CD4-positive, alpha-beta memory T cell (primary cell): ENCODE measurements at regions not wholly inside any gene's neighbourhood (a gene's known extent, or its start where the extent isn't known, plus 50 kb on each side); places are given as distances from the start of the nearest gene placed in this dataset.

Experiments used
- CTCF ChIA-PET: fragments of 350-600 bp; sonication (Branson Sonifier 250); formaldehyde crosslinking; loops from one replicate; lab custom pipeline; 2021; ENCODE audit warnings: inconsistent platforms; ENCODE audit not compliant: partially characterized antibody; lab: Charles Lee
- POLR2A ChIA-PET: fragments of 350-600 bp; sonication (Branson Sonifier 250); formaldehyde crosslinking; loops from one replicate; lab custom pipeline; 2021; ENCODE audit not compliant: partially characterized antibody; lab: Charles Lee
- DNase-seq, 5 donors: peaks; one replicate each; pipeline versions ENCODE4 v3.0.0 to v3.0.0-alpha.2; 2020 to 2022; ENCODE audit warnings: mixed read lengths in 1 of 5
- H3K27ac ChIP-seq: one replicate; pipeline ENCODE4 v1.7.0; 2013; ENCODE audit warnings: low read depth, low read length
- H3K27me3 ChIP-seq: 2 replicates; pipeline ENCODE4 v1.7.0; 2013; ENCODE audit warnings: mild to moderate bottlenecking, low read length, moderate library complexity; ENCODE audit not compliant: insufficient read depth
- H3K36me3 ChIP-seq: 2 replicates; pipeline ENCODE4 v1.7.0; 2013; ENCODE audit warnings: mild to moderate bottlenecking, low read length, moderate library complexity; ENCODE audit not compliant: insufficient read depth
- H3K4me1 ChIP-seq: 2 replicates; pipeline ENCODE4 v1.7.0; 2013; ENCODE audit warnings: mild to moderate bottlenecking, low read length, moderate library complexity; ENCODE audit not compliant: insufficient read depth
- H3K4me3 ChIP-seq, 2 donors: one replicate each; pipeline ENCODE4 v1.7.0; 2013; ENCODE audit warnings: low read length in 2 of 2, mild to moderate bottlenecking in 1 of 2
- H3K9me3 ChIP-seq, 2 donors: one replicate each; pipeline ENCODE4 v1.7.0; 2013; ENCODE audit warnings: low read length in 2 of 2, control low read depth in 1 of 2; ENCODE audit not compliant: control insufficient read depth in 1 of 2
- H3K27ac Mint-ChIP-seq, 7 donors: one replicate each; pipeline ENCODE4 v1.8.0; 2020 to 2021; ENCODE audit warnings: mixed read lengths in 7 of 7, mild to moderate bottlenecking in 6 of 7, inconsistent platforms in 3 of 7, moderate library complexity in 3 of 7
- H3K27me3 Mint-ChIP-seq, 2 donors: one replicate each; pipeline ENCODE4 v1.8.0; 2020 to 2021; ENCODE audit warnings: mixed read lengths in 2 of 2
- H3K36me3 Mint-ChIP-seq, 2 donors: one replicate each; pipeline ENCODE4 v1.8.0; 2020 to 2021; ENCODE audit warnings: mixed read lengths in 2 of 2, inconsistent platforms in 1 of 2, mild to moderate bottlenecking in 1 of 2
- H3K4me1 Mint-ChIP-seq, 4 donors: one replicate each; pipeline ENCODE4 v1.8.0; 2020 to 2021; ENCODE audit warnings: mixed read lengths in 4 of 4, mild to moderate bottlenecking in 1 of 4
- H3K4me3 Mint-ChIP-seq, 8 donors: one replicate each; pipeline ENCODE4 v1.8.0; 2020 to 2021; ENCODE audit warnings: mixed read lengths in 8 of 8, mild to moderate bottlenecking in 7 of 8, moderate library complexity in 6 of 8, inconsistent platforms in 3 of 8
- H3K9me3 Mint-ChIP-seq, 8 donors: one replicate each; pipeline ENCODE4 v1.8.0; 2020 to 2021; ENCODE audit warnings: mixed read lengths in 8 of 8, mild to moderate bottlenecking in 5 of 8, inconsistent platforms in 3 of 8, moderate library complexity in 1 of 8
- intact Hi-C: fragments of 100-400 bp; cut with micrococcal nuclease; formaldehyde crosslinking; loops from one replicate; pipeline ENCODE4 v1.15.1; 2023

GRCh38 chr12:60872850-60873713 is 1277.3 kb downstream of the SLC16A7 start:
- H3K27ac Mint-ChIP-seq: no peak overlapping the region
- H3K4me1 ChIP-seq: no peaks in the 10 kb centered on the region
- H3K9me3 Mint-ChIP-seq: peaks cover 0 to 8% (median 5%) of the 10 kb centered on the region in 8 donors
- H3K4me1 Mint-ChIP-seq: no peaks in the 10 kb centered on the region
- no peak overlapping the region for H3K27ac ChIP-seq
- no peak overlapping the region for H3K4me3 ChIP-seq
- no peaks in the 10 kb centered on the region for H3K36me3 Mint-ChIP-seq
- intact Hi-C loops: no loop called here
- ChIA-PET CTCF (no interaction called here), POLR2A (no interaction called here)
- peak in 1 of 5 donors; percentile 23 for DNase-seq
- no peaks in the 10 kb centered on the region for H3K36me3 ChIP-seq
- H3K4me3 Mint-ChIP-seq: no peak overlapping the region
- H3K9me3 ChIP-seq: no peaks in the 10 kb centered on the region
- H3K27me3 Mint-ChIP-seq: no peaks in the 10 kb centered on the region
- no peaks in the 10 kb centered on the region for H3K27me3 ChIP-seq

- Mint-ChIP-seq H3K9me3 (peaks cover 0 to 8% (median 5%) of the 10 kb centered on the region in 8 donors), H3K27me3 (no peaks in the 10 kb centered on the region), H3K4me3 (no peak overlapping the region), H3K27ac (no peak overlapping the region), H3K4me1 (no peaks in the 10 kb centered on the region), H3K36me3 (no peaks in the 10 kb centered on the region)
- no peak overlapping the region for H3K27ac ChIP-seq
- CTCF ChIA-PET: no interaction called here
- no peaks in the 10 kb centered on the region for H3K27me3 ChIP-seq
- DNase-seq: no peak
- intact Hi-C loops: no loop called here
- H3K4me3 ChIP-seq: no peak overlapping the region
- POLR2A ChIA-PET: no interaction called here
- H3K36me3 ChIP-seq: no peaks in the 10 kb centered on the region
- H3K4me1 ChIP-seq: no peaks in the 10 kb centered on the region
- H3K9me3 ChIP-seq: no peaks in the 10 kb centered on the region
These were observed 1278.3 kb downstream of the SLC16A7 start for GRCh38 chr12:60874091-60874490.

DNA sequence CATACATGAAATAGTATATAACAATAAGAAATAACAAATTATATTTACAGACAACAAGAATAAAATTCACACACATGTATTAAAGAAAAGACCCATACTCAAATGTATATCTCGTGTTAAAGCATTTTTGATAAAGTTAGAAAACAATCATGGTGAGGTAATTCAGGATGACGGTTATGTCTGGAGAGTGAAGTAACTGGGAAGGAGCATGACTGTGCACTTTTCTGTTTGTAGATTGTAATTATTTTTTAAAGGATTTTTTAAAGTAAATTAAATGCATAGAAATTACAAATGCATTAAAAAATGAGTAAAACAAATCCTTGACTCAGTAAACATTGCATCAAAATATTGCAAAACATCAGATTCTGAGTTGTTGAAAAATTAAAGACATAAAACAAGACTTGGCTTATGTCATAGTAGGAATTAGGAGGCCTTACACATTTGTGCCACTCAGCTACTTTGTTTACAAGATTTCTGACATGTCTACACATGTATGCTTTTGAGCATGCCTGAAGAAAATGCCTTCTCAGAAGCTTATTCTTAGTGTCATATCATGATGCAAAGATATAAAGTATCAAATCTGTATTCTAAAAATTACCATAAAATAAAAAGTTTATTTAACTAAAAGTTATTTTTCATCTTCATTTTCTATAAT is 1325.1 kb downstream of the SLC16A7 start:
- H3K4me3 Mint-ChIP-seq: no peak overlapping the region
- H3K36me3 Mint-ChIP-seq: no peaks in the 10 kb centered on the region
- no peaks in the 10 kb centered on the region for H3K27me3 Mint-ChIP-seq
- H3K27ac Mint-ChIP-seq: no peak overlapping the region
- H3K4me3 ChIP-seq: no peak overlapping the region
- no peaks in the 10 kb centered on the region for H3K27me3 ChIP-seq
- H3K36me3 ChIP-seq: no peaks in the 10 kb centered on the region
- CTCF ChIA-PET: no interaction called here
- no peak overlapping the region for H3K27ac ChIP-seq
- H3K4me1 ChIP-seq: no peaks in the 10 kb centered on the region
- H3K9me3 ChIP-seq: no peaks in the 10 kb centered on the region
- H3K9me3 Mint-ChIP-seq: peaks cover 0 to 4% (median under 1%) of the 10 kb centered on the region in 8 donors
- intact Hi-C loops: no loop called here
- H3K4me1 Mint-ChIP-seq: no peaks in the 10 kb centered on the region
- POLR2A ChIA-PET: no interaction called here
- DNase-seq: no peak

DNA sequence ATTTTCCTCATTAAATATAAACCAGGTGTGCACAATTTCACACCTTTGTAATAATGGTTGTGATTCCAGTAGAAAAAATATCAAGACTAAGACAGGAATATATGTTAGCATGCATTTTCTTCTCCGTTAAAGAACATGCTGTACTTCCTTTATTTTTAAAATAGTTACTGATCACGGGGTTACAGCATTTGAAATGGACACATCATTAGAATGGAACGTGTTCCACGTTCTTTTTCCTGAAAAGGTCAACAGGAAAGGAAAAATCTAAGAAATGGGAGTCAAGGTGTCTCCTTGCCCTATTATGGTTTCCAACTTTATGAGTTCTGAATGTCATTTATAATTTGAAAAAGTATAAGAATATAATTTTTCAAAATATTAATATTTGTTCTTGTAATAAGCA is 1325.7 kb downstream of the SLC16A7 start:
- Histone ChIP-seq H3K27ac (no peak overlapping the region), H3K4me1 (no peaks in the 10 kb centered on the region), H3K36me3 (no peaks in the 10 kb centered on the region), H3K27me3 (no peaks in the 10 kb centered on the region), H3K9me3 (no peaks in the 10 kb centered on the region), H3K4me3 (no peak overlapping the region)
- intact Hi-C loops: no loop called here
- Mint-ChIP-seq H3K9me3 (peaks cover 0 to 4% (median 1%) of the 10 kb centered on the region in 8 donors), H3K36me3 (no peaks in the 10 kb centered on the region), H3K27me3 (no peaks in the 10 kb centered on the region), H3K4me3 (no peak overlapping the region), H3K27ac (no peak overlapping the region), H3K4me1 (no peaks in the 10 kb centered on the region)
- ChIA-PET POLR2A (no interaction called here), CTCF (no interaction called here)
- DNase-seq: no peak

DNA sequence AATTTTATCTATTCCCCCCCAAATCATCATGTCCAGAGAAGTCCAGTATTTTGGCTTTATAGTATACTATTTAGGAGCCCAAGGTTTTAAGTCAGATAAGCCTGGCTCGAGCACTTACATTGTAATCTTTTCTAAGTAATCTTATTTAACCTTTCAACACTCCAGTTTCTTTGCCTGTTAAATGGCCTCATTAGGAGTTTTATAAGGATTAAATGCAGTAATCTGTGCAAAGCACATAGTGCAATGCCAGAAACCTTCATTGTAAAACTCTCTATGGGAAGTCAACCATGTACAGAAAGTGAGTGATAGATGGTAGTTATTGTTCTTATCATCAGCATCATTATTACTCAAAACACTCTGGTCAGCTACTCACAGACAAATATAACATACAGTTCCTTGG is 1330.4 kb downstream of the SLC16A7 start:
- intact Hi-C loops: no loop called here
- Mint-ChIP-seq H3K9me3 (peaks cover 0 to 9% (median 3%) of the 10 kb centered on the region in 8 donors), H3K4me3 (no peak overlapping the region), H3K36me3 (no peaks in the 10 kb centered on the region), H3K27ac (no peak overlapping the region), H3K27me3 (no peaks in the 10 kb centered on the region), H3K4me1 (no peaks in the 10 kb centered on the region)
- Histone ChIP-seq H3K27ac (no peak overlapping the region), H3K9me3 (no peaks in the 10 kb centered on the region), H3K36me3 (no peaks in the 10 kb centered on the region), H3K4me1 (no peaks in the 10 kb centered on the region), H3K4me3 (no peak overlapping the region), H3K27me3 (no peaks in the 10 kb centered on the region)
- no peak for DNase-seq
- ChIA-PET CTCF (no interaction called here), POLR2A (no interaction called here)

DNA sequence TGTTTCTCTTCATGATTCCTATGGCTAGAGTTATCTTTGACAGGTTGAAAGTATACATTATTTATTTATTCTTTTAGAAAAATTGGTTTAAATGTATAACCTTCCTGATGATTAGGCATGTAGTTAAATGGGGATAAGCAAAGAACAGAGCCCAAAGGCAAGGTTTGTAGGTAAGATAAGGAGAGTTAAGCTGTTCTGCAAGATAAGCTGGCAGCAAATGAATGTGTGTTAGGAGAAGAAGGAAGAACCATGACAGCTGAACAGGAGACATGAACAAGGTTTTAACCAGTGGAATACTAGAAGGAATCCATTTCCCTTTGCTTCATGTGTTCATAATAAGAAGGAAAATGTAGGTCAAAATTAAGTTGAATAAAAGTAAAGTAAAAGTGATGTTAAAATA is 1330.1 kb upstream of the USP15 start:
- POLR2A ChIA-PET: no interaction called here
- intact Hi-C loops: no loop called here
- H3K4me1 Mint-ChIP-seq: no peaks in the 10 kb centered on the region
- Histone ChIP-seq H3K9me3 (no peaks in the 10 kb centered on the region), H3K27ac (no peak overlapping the region), H3K4me1 (no peaks in the 10 kb centered on the region), H3K4me3 (no peak overlapping the region), H3K36me3 (no peaks in the 10 kb centered on the region), H3K27me3 (no peaks in the 10 kb centered on the region)
- CTCF ChIA-PET: no interaction called here
- DNase-seq: no peak
- H3K9me3 Mint-ChIP-seq: peaks cover 0 to 27% (median 13%) of the 10 kb centered on the region in 8 donors
- H3K27me3 Mint-ChIP-seq: no peaks in the 10 kb centered on the region
- no peak overlapping the region for H3K27ac Mint-ChIP-seq
- H3K36me3 Mint-ChIP-seq: no peaks in the 10 kb centered on the region
- no peak overlapping the region for H3K4me3 Mint-ChIP-seq

- H3K4me3 Mint-ChIP-seq: no peak overlapping the region
- CTCF ChIA-PET: no interaction called here
- no peaks in the 10 kb centered on the region for H3K9me3 ChIP-seq
These were observed 1324.0 kb upstream of the USP15 start for GRCh38 chr12:60935981-60936761.

More at GRCh38 chr12:60935981-60936761, 1324.0 kb upstream of the USP15 start:
- Histone ChIP-seq H3K27me3 (no peaks in the 10 kb centered on the region), H3K27ac (no peak overlapping the region), H3K36me3 (no peaks in the 10 kb centered on the region), H3K4me1 (no peaks in the 10 kb centered on the region), H3K4me3 (no peak overlapping the region)
- H3K9me3 Mint-ChIP-seq: peaks cover 3 to 39% (median 12%) of the 10 kb centered on the region in 8 donors
- POLR2A ChIA-PET: no interaction called here
- no peaks in the 10 kb centered on the region for H3K4me1 Mint-ChIP-seq
- DNase-seq: no peak
- no peaks in the 10 kb centered on the region for H3K36me3 Mint-ChIP-seq
- intact Hi-C loops: no loop called here
- H3K27me3 Mint-ChIP-seq: no peaks in the 10 kb centered on the region
- H3K27ac Mint-ChIP-seq: no peak overlapping the region
